ENCODE measurements at regions not wholly inside any gene's neighbourhood (a gene's known extent, or its start where the extent isn't known, plus 50 kb on each side); places are given as distances from the start of the nearest gene placed in this dataset.

DNA sequence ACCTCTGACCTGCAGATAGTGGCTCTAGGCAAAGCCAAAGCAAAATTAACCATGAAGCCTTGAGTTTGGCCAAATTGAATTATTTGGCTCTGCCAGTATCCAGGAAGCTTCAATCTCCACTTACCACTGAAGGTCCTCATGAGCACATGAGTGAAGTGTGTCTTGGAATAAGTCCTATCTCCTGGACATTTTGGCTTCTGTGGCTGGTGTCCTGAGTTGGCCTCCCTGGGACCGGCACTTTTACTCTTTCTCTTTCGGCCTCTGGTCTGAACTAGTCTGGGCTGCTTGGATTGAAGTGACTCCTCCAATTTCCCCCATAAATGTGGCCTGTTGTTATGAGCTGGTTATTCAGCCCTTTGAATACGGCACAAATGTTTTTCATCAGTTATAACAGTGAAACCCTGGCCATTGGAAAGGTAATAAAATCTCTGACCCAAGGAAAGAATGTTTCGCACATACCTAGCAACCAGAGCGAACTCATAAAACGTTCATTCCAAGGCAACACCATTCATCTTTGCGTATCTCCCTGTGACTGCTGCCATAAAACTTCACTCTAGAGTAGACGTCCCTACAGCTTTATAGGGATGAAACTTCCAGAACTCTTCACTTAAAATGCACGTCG is 216.4 kb downstream of the LPIN1 start:
- WGBS, 2 donors: 89 to 92% methylated on average over 10 of the region's 10 CpGs
- intact Hi-C loops (cut with DNase I; ENCODE audit: low total_unique reads): no loop called here
- H3K4me3 ChIP-seq (ENCODE audit: low read depth, poor library complexity, severe bottlenecking): no peak overlapping the region
- TF ChIP-seq, protein P1, sequence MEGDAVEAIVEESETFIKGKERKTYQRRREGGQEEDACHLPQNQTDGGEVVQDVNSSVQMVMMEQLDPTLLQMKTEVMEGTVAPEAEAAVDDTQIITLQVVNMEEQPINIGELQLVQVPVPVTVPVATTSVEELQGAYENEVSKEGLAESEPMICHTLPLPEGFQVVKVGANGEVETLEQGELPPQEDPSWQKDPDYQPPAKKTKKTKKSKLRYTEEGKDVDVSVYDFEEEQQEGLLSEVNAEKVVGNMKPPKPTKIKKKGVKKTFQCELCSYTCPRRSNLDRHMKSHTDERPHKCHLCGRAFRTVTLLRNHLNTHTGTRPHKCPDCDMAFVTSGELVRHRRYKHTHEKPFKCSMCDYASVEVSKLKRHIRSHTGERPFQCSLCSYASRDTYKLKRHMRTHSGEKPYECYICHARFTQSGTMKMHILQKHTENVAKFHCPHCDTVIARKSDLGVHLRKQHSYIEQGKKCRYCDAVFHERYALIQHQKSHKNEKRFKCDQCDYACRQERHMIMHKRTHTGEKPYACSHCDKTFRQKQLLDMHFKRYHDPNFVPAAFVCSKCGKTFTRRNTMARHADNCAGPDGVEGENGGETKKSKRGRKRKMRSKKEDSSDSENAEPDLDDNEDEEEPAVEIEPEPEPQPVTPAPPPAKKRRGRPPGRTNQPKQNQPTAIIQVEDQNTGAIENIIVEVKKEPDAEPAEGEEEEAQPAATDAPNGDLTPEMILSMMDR (IDR thresholded peaks at IDR 0.05): no peak
- TF ChIP-seq POLR2A (IDR thresholded peaks at IDR 0.05): no peak
- no peak for DNase-seq (ENCODE audit: low spot score in 2 of 2)

- TF ChIP-seq POLR2A (IDR thresholded peaks at IDR 0.05): no peak
- TF ChIP-seq, protein P1 (IDR thresholded peaks at IDR 0.05): no peak
These were observed 217.5 kb downstream of the LPIN1 start for GRCh38 chr2:11963966-11964365.

DNA sequence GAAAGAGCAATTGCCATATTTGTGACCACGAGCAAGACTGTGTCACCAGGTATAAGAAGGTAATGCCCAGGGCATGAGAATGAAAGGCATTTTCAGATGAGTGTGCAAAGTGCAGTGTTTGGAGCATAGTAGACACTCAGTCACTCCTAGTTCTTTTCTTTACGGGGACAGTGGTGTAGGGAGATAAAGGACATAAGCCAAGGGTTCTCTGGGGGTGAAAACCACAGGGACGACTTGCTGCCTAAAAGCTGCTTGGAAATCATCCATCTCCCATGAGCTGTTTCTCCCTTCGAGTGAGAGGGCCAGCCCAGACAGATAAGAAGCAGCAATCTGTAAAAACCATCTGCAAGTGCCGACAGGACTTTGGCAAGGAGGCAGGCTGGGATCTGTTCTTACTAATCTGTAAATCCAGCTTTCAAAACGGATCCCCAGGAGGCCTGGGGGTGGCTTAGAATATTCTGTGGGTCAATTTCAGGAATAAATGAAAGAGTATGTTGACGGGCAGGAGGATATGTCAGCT is 221.6 kb downstream of the LPIN1 start:
- no peak for TF ChIP-seq POLR2A (IDR thresholded peaks at IDR 0.05)
- TF ChIP-seq, protein P1 (IDR thresholded peaks at IDR 0.05): no peak
- H3K4me3 ChIP-seq (ENCODE audit: low read depth, poor library complexity, severe bottlenecking): no peak overlapping the region
- DNase-seq (ENCODE audit: low spot score in 2 of 2): peak in 1 of 2 donors; percentile 53
- WGBS, 2 donors: 21 to 23% methylated on average over 7 of the region's 7 CpGs
- intact Hi-C loops (cut with DNase I; ENCODE audit: low total_unique reads): no loop called here

More at GRCh38 chr2:11963966-11964365, 217.5 kb downstream of the LPIN1 start:
- intact Hi-C loops (cut with DNase I; ENCODE audit: low total_unique reads): no loop called here
- WGBS, 2 donors: 61% methylated on average over 1 of the region's 1 CpG
- no peak overlapping the region for H3K4me3 ChIP-seq (ENCODE audit: low read depth, poor library complexity, severe bottlenecking)
- no peak for DNase-seq (ENCODE audit: low spot score in 2 of 2)

- no peak for DNase-seq (ENCODE audit: low spot score in 2 of 2)
- TF ChIP-seq POLR2A (IDR thresholded peaks at IDR 0.05): no peak
- TF ChIP-seq, protein P1 (IDR thresholded peaks at IDR 0.05): no peak
- intact Hi-C loops (cut with DNase I; ENCODE audit: low total_unique reads): no loop called here
- no peak overlapping the region for H3K4me3 ChIP-seq (ENCODE audit: low read depth, poor library complexity, severe bottlenecking)
- WGBS, 2 donors: 64 to 71% methylated on average over 5 of the region's 5 CpGs
These were observed 222.1 kb downstream of the LPIN1 start for GRCh38 chr2:11968521-11968920.

DNA sequence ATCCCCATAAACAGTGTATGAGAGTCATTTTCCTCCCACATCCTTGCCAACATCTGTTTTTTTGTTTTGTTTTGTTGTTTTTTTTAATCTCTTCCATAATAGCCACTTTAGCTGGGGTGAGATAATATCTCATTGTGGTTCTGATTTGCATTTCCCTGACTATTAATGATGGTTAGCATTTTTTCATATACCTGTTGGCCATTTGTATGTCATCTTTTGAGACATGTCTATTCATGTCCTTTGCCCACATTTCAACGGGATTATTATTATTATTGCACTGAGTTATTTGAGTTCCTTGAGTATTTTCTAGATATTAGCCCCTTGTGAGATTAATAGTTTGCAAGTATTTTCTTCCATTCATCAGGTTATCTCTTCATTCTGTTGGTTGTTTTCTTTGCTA is 223.3 kb downstream of the LPIN1 start:
- 35 to 38% methylated on average over 1 of the region's 1 CpG for WGBS, 2 donors
- H3K4me3 ChIP-seq (ENCODE audit: low read depth, poor library complexity, severe bottlenecking): no peak overlapping the region
- no peak for DNase-seq (ENCODE audit: low spot score in 2 of 2)
- intact Hi-C loops (cut with DNase I; ENCODE audit: low total_unique reads): no loop called here
- TF ChIP-seq, protein P1 (IDR thresholded peaks at IDR 0.05): no peak
- TF ChIP-seq POLR2A (IDR thresholded peaks at IDR 0.05): no peak

DNA sequence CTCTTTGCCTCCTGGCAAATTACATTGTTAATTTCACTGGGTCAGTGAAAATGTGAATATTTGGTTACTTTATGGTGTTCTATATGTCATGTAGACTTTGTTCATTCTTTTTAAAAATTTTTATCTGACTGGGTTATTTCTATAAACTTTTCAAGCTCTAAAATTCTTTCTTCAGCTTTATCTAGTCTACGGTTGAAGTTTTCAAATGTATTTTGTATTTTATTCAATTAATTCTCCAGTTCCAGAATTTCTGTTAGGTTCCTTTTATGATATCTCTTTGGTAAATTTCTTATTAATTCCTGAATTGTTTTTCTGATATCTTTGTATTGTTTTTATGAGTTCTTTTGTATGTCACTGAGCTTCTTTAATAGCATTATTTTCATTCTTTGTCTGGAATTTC is 228.1 kb downstream of the LPIN1 start:
- 97 to 100% methylated on average over 1 of the region's 1 CpG for WGBS, 2 donors
- no peak for DNase-seq (ENCODE audit: low spot score in 2 of 2)
- TF ChIP-seq POLR2A (IDR thresholded peaks at IDR 0.05): no peak
- TF ChIP-seq, protein P1 (IDR thresholded peaks at IDR 0.05): no peak
- H3K4me3 ChIP-seq (ENCODE audit: low read depth, poor library complexity, severe bottlenecking): no peak overlapping the region
- intact Hi-C loops (cut with DNase I; ENCODE audit: low total_unique reads): no loop called here
